Stimulated activated CD4-positive, alpha-beta T cell treated with anti-CD3 and anti-CD28 coated beads, Interleukin-15, amount 100 ng/mL, for 1 hour (primary cell): ENCODE measurements at regions not wholly inside any gene's neighbourhood (a gene's known extent, or its start where the extent isn't known, plus 50 kb on each side); places are given as distances from the start of the nearest gene placed in this dataset.
A peak's percentile ranks its signal among the peaks of the same experiment; 100 is the strongest.

ENCODE experiments used
- DNase-seq, 2 donors: peaks; one replicate each; pipeline ENCODE4 v3.0.0-alpha.2; 2020; ENCODE audit warnings: low read depth in 1 of 2, low spot score in 1 of 2

- DNase-seq: no peak
Measured at GRCh38 chr1:38551318-38552307, 308.0 kb downstream of the RRAGC start.

- DNase-seq: no peak
Measured at GRCh38 chr1:38549191-38549590, 310.4 kb downstream of the RRAGC start.

- no peak for DNase-seq
Measured at GRCh38 chr1:38547321-38547720, 312.3 kb downstream of the RRAGC start.

- no peak for DNase-seq
Measured at GRCh38 chr1:38546636-38547035, 312.9 kb downstream of the RRAGC start.

GRCh38 chr1:38541223-38541622 lies 318.3 kb downstream of the RRAGC start:
- no peak for DNase-seq

GRCh38 chr1:38539931-38540330 lies 319.6 kb downstream of the RRAGC start:
- DNase-seq: no peak

- DNase-seq: no peak
Measured at GRCh38 chr1:38538834-38539233, 320.7 kb downstream of the RRAGC start.

- DNase-seq: no peak
Measured at GRCh38 chr1:38536089-38536488, 323.5 kb downstream of the RRAGC start.

- no peak for DNase-seq
Measured at GRCh38 chr1:38534473-38534823, 325.1 kb downstream of the RRAGC start.

GRCh38 chr1:38533772-38534472 lies 325.6 kb downstream of the RRAGC start:
- DNase-seq: no peak

- DNase-seq: no peak
Measured at GRCh38 chr1:38530957-38531356, 328.6 kb downstream of the RRAGC start.

- DNase-seq: no peak
Measured at GRCh38 chr1:38529946-38530345, 329.6 kb downstream of the RRAGC start.

- no peak for DNase-seq
Measured at GRCh38 chr1:38529391-38529790, 330.2 kb downstream of the RRAGC start.

GRCh38 chr1:38528623-38529022 lies 330.9 kb downstream of the RRAGC start:
- DNase-seq: no peak

- DNase-seq: peak in 1 of 2 donors; percentile 10
Measured at GRCh38 chr1:38527373-38527966, 332.1 kb downstream of the RRAGC start.

- no peak for DNase-seq
Measured at GRCh38 chr1:38526046-38526445, 333.5 kb downstream of the RRAGC start.

- no peak for DNase-seq
Measured at GRCh38 chr1:38525343-38526043, 334.1 kb downstream of the RRAGC start.

GRCh38 chr1:38524025-38524641 lies 335.4 kb downstream of the RRAGC start:
- no peak for DNase-seq

GRCh38 chr1:38523568-38523939 lies 336.0 kb downstream of the RRAGC start:
- DNase-seq: no peak

GRCh38 chr1:38522915-38523567 lies 336.5 kb downstream of the RRAGC start:
- DNase-seq: no peak
